Erythroblast (primary cell): ENCODE measurements at regions not wholly inside any gene's neighbourhood (a gene's known extent, or its start where the extent isn't known, plus 50 kb on each side); places are given as distances from the start of the nearest gene placed in this dataset.

Experiments
- DNase-seq, 2 experiments: peaks; one replicate each; lab custom pipeline; 2025; lab: John Stamatoyannopoulos, UW
- GATA1 ChIP-seq: IDR thresholded peaks from 2 replicates; pipeline ENCODE4 v1.6.1; 2011; ENCODE audit warnings: low read depth, mild to moderate bottlenecking, control low read depth, low read length, moderate library complexity
- POLR2A ChIP-seq: IDR thresholded peaks from 2 replicates; pipeline ENCODE4 v1.6.1; 2011; ENCODE audit warnings: mild to moderate bottlenecking, low read length

DNA sequence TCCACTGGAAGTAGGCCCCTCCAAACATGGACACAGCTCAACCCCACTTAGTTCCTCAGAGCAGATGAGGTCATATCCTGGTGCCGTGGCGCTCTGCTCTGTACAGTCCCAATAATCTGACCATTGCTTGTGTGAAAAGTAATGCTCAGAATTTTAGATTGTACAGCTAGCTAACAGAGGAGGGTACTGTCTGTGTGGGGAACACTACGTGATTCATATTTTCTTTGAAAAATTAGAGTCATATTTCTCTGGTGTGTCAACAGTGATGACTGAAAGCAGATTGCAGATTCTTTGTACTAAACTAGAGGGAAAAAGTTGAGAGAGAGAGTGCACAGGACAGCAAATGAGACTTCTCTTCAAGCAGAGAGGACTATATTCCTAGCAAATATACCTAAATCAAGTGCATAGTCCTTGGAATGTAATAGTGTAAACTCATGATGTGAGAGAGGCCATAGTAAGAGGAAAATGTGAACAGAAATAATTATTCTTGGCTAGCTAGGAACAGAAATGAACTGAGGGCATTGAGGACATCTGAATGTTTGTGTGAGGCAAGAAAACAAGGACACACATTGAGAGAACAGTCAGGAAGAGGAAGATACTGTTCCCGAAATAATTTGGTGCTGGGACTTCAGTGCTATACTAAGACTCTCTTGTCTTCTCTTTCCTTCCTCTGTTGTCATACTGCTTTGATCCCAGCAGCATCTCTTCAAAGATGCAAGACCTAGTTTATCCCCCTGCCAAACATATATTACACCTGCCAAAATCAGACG is 157.0 kb upstream of the RND3 start:
- TF ChIP-seq GATA1 (no peak), POLR2A (no peak)
- no peak for DNase-seq

DNA sequence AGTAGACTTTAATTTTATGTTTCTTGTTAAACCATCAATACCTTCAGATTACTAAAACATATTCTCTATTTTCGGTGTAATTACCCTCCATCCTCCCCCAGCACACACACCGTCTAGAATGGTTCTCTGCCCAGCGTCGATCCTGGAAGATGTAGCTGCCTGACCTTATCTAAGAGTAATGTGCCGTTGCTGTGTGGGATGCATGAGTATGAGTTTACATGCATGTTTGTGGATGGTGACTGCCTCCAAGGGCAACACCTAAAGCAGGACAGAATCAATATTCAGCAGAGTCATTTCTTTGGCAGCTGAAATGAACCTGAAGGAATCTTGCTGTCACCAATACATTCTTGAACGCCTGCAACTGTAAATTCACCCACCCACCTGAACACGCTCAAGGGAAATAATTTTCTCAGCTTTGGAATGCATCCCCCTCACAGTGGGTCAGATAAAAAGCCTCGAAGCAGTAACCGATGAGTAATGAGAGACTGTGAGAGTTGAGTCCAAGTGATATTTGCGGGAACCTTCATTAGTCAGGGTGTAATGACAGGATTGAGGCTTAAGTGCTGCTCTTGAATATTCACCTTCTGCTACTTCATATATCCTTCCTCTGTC is 155.8 kb upstream of the RND3 start:
- TF ChIP-seq GATA1 (no peak), POLR2A (no peak)
- no peak for DNase-seq

DNA sequence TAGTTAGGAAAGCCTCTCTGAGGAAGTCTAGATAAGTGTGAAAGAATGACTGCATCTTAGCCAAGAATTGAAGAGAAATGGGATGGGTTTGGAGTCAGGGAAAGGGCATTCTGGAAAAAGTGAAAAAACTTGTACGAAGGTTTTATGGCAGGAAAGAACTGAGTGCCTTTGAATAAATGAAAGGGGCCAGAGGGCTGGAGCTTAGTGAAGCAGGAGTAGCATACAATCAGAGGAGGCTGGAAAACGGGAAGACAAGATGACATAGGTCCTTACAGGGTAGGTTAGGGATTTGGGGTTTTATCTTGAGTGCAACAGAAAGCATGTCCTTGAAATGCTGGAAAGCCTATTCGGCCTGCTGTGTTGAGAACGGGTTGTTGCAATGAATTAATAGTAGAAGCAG is 152.6 kb upstream of the RND3 start:
- TF ChIP-seq POLR2A, result no peak
- TF ChIP-seq GATA1, result no peak
- no peak for DNase-seq

DNA sequence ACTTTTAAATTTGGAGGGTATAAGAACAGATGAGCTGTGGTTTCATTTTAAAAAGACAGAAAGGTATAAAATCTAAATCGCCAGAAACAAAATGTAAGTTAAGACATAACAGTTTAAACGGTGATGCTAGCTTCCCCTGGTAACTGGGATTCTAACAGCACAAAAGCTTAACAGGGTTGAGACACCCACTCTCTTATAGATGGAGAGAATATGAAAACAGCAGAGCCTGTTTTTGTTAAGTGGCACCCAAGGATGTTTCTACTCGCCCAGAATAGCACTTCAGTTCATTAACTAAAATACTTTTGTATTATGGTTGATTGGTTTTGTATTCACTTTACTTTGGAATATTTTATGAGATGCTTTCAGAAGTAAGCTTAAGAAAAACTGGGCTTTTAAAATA is 151.9 kb upstream of the RND3 start:
- no peak for DNase-seq
- no peak for TF ChIP-seq POLR2A
- no peak for TF ChIP-seq GATA1

DNA sequence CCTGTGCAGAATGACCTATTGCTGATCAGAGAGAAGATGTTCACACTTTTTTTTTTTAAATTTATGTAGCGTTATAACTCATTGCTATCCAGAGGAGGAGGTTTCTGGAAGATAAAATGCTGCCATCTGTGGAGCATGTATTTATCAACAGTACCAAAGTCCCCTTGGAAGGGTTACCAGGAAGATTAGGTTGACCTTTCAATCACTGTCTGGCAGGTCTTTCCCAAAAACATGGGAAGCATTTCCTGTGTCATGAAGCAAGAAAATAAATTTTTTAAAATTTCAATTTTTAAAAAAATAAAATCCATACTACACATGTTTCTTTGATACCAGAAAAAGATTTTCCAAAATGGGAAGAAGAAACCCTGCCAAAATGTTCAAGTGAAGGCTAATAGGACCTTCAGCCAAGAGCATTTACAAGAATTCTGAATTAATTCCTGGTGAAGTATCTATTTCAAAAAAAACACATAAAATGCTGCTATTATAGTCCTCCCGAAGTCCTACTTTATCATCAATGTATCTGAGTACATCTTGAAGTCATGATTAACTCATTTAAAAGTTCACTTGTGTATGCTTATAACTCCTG is 143.9 kb upstream of the RND3 start:
- no peak for TF ChIP-seq POLR2A
- no peak for TF ChIP-seq GATA1
- DNase-seq, result no peak

DNA sequence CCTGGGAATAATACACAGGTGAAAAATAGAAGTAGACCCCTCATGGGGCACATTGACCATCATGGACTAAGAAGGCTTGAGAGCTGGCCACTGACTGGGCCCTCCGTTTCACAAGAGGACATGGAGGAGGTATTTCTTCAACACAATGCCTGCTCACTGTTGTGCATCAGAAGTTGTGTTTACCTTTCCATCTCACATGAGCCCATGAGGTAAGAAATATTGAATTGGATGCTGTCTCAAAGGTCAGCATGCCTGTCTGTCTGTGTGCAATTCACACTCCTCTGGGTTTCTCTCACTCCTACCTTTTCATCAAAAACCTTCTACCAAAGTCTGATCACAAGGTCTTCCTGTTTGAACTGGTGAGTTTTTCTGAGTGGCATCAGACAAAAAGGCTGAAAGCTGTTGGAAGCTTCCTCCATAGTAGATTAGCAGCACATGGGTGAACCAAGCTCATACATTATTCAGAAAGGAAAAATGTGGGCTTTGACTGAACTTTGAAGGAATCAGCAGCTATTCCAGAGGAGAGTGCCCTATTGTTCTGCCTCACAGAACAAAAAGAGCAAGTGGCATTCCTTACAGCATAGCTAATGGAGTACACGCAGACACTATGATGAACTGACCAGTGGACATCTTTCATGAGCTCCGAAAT is 143.2 kb upstream of the RND3 start:
- no peak for DNase-seq

DNA sequence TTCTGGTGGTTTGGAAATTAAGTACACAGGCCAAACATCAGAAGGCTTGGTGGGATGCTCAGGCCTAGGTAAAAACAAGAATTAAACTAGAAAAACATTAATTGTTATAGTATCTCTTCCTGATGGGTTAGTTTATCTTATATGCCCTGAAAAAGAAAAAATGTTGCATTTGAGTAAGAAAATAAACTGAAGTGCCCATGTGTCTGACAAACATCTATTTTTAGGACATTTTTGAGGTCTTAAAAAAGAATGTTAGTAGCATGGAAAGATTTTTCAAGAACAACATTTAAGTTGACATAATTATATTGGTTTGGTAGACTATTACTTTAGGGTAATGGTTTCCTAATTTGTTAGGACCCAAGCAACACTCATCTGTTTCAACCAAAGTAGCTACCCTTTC is 140.1 kb upstream of the RND3 start:
- no peak for DNase-seq
- TF ChIP-seq GATA1 (no peak), POLR2A (no peak)

More for the DNA sequence above, 143.2 kb upstream of the RND3 start:
- TF ChIP-seq GATA1, result no peak
- TF ChIP-seq POLR2A, result no peak

DNA sequence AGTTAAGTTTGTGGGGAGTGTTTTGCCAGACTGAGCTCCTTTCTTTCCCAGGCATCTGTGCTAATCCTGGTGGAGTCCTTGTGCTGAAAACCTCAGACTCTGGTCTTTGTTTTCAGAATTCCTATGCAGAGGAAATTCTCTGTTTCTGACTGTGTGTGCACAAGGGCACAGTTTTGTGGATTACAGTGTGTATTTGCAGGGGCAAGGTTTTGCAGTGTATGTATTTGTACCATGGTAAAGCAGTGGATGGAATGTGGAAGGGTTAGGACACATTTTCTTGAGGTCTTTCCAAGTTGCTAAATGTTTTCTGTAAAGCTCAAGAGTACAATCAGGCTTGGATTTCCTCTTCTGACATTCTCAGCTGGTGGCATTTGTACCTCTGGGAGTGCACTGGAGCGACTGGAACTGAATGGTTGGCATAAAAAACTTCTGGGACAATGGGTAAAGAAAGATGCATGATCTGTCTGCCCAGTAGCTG is 139.5 kb upstream of the RND3 start:
- TF ChIP-seq GATA1, result no peak
- TF ChIP-seq POLR2A, result no peak
- DNase-seq, result no peak

DNA sequence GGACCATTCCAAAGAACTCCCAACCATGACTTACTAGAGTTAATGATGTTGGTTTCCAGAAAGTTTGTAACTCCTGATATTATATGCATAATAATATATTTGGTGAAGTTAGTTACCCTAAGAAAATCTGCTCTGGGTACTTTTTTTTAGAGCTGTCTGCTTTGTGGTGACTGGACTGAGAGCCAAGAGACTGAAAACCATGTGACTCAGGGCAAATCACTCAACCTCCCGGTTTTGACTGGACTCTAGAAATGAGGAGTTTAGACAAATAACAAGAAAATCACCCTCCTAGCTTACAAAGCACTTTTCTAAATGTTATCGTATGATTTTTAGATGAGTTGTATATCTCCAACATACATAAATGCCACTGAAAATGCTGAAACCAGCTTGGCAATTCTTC is 138.3 kb upstream of the RND3 start:
- TF ChIP-seq POLR2A (no peak), GATA1 (no peak)
- DNase-seq, result no peak

DNA sequence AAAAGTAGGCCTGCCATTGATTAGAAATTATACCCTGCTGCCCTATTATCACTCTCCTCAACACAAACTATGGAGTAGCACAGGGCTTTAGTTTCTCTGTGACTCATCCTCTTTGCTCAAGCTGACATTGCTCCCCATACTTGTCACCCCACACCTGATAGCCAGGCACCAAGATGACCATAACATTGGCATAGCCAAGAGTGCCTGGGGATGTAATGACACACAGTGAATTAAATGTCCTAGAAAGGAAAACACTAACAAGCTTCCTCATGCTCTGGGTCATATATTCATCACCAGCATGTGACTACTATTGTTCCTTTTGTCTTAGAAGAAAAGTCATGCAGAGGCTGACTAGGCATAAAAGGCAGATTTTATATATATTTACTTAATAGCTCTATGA is 137.8 kb upstream of the RND3 start:
- no peak for DNase-seq
- TF ChIP-seq GATA1, result no peak
- no peak for TF ChIP-seq POLR2A

DNA sequence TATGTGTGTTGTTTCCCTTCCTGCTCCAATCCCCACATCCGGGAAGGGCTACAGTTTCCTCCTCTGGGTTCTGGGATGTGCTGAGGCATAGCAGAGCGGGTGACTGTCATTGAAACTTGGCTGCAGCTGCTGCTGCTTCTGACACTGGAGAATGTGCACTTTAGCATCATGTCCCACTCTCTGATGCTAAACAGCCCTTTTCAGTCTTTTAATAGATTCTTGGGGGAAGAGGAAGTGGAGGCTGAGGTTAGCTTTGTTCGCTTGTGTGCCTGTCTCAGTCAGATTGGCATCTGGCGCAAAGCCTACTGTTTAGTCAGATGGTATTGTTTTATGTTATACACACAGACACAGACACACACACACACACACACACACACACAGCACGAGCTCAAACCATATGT is 136.5 kb upstream of the RND3 start:
- no peak for TF ChIP-seq POLR2A
- TF ChIP-seq GATA1, result no peak
- no peak for DNase-seq

DNA sequence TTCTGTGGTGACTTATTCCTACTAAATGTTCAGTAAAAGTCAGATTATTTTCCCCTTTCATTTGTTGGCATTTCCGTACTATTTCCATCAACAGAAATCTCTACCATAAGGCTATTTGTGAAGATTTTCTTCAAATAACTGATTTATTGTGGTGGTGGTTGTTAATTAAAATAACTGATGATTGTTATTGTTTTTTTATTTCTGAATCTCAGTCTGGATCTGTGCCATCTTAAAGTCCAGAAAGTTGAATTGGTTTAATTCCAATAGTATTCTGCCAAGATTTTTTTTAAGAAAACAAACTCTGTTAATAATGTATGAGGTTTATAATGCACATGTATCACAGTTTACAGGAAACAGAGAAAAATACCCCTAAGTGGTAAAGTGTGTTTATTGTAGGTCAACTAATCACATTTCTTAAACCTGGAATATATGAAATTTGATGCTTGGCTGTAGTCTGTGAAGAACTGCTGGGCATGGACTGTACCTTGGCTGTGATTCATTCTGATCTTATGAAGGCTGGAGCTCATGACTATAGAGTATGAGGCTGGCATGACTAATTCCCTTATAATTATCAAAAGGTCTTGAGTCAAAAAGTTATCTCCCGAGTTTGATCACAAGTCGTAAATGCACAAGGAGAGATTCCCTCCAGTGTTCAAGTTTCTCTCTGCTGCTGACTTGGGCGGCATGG is 134.2 kb upstream of the RND3 start:
- DNase-seq, result no peak
- TF ChIP-seq GATA1 (no peak), POLR2A (no peak)

DNA sequence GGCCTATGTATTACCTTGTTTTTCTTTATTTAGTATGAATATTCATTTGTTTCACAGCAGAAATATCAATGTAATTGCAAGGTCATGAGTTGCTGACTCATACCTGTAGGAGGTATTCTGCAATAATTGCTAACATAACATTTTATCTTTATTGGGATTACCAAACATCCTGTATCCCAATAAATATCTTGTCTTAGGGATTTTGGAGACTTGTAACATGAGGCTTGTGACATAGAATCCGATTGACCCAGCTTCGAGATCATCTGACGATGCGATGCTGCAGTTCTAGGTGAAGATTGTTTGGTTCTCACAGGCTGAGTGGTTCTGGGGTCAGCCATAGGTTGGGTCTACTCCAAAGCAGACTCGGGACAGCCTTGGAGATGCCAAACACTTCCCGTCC is 133.4 kb upstream of the RND3 start:
- TF ChIP-seq POLR2A, result no peak
- TF ChIP-seq GATA1, result no peak

More for the DNA sequence above, 133.4 kb upstream of the RND3 start:
- no peak for DNase-seq
